ENCODE measurements at regions not wholly inside any gene's neighbourhood (a gene's known extent, or its start where the extent isn't known, plus 50 kb on each side); places are given as distances from the start of the nearest gene placed in this dataset.

- no peak for DNase-seq (ENCODE audit: low read depth)
These were observed 193.4 kb upstream of the MID1 start for GRCh38 chrX:10813761-10814160.

GRCh38 chrX:10818651-10819050 is 198.3 kb upstream of the MID1 start:
- no peak for DNase-seq (ENCODE audit: low read depth)

- DNase-seq (ENCODE audit: low read depth), result no peak
These were observed 199.6 kb upstream of the MID1 start for GRCh38 chrX:10819973-10820372.

GRCh38 chrX:10821293-10821692 is 200.9 kb upstream of the MID1 start:
- no peak for DNase-seq (ENCODE audit: low read depth)

- no peak for DNase-seq (ENCODE audit: low read depth)
These were observed 207.7 kb upstream of the MID1 start for GRCh38 chrX:10828036-10828435.

GRCh38 chrX:10828640-10829039 is 208.3 kb upstream of the MID1 start:
- no peak for DNase-seq (ENCODE audit: low read depth)

GRCh38 chrX:10831716-10832502 is 211.5 kb upstream of the MID1 start:
- no peak for DNase-seq (ENCODE audit: low read depth)

GRCh38 chrX:10833299-10834169 is 213.1 kb upstream of the MID1 start:
- DNase-seq (ENCODE audit: low read depth), result no peak

- DNase-seq (ENCODE audit: low read depth), result no peak
These were observed 221.2 kb upstream of the MID1 start for GRCh38 chrX:10841579-10841978.

GRCh38 chrX:10842646-10843045 is 222.3 kb upstream of the MID1 start:
- no peak for DNase-seq (ENCODE audit: low read depth)

- peak; percentile 12 for DNase-seq (ENCODE audit: low read depth)
These were observed 226.9 kb upstream of the MID1 start for GRCh38 chrX:10847333-10847732.

- no peak for DNase-seq (ENCODE audit: low read depth)
These were observed 231.4 kb upstream of the MID1 start for GRCh38 chrX:10851809-10852208.

- DNase-seq (ENCODE audit: low read depth), result no peak
These were observed 234.2 kb upstream of the MID1 start for GRCh38 chrX:10854594-10854993.

- no peak for DNase-seq (ENCODE audit: low read depth)
These were observed 235.5 kb upstream of the MID1 start for GRCh38 chrX:10855845-10856244.

- DNase-seq (ENCODE audit: low read depth), result no peak
These were observed 236.4 kb upstream of the MID1 start for GRCh38 chrX:10856797-10857196.

GRCh38 chrX:10859353-10859752 is 239.0 kb upstream of the MID1 start:
- no peak for DNase-seq (ENCODE audit: low read depth)

- no peak for DNase-seq (ENCODE audit: low read depth)
These were observed 235.1 kb upstream of the HCCS start for GRCh38 chrX:10875995-10876394.

GRCh38 chrX:10882484-10882883 is 228.6 kb upstream of the HCCS start:
- no peak for DNase-seq (ENCODE audit: low read depth)

GRCh38 chrX:10884246-10884645 is 226.9 kb upstream of the HCCS start:
- no peak for DNase-seq (ENCODE audit: low read depth)

- peak; percentile 62 for DNase-seq (ENCODE audit: low read depth)
These were observed 218.4 kb upstream of the HCCS start for GRCh38 chrX:10892621-10893225.

GRCh38 chrX:10893366-10893765 is 217.8 kb upstream of the HCCS start:
- no peak for DNase-seq (ENCODE audit: low read depth)

- no peak for DNase-seq (ENCODE audit: low read depth)
These were observed 217.2 kb upstream of the HCCS start for GRCh38 chrX:10893976-10894375.

- no peak for DNase-seq (ENCODE audit: low read depth)
These were observed 213.4 kb upstream of the HCCS start for GRCh38 chrX:10897768-10898167.

Measured in M059J (cell line).